ENCODE measurements at regions not wholly inside any gene's neighbourhood (a gene's known extent, or its start where the extent isn't known, plus 50 kb on each side); places are given as distances from the start of the nearest gene placed in this dataset.

DNA sequence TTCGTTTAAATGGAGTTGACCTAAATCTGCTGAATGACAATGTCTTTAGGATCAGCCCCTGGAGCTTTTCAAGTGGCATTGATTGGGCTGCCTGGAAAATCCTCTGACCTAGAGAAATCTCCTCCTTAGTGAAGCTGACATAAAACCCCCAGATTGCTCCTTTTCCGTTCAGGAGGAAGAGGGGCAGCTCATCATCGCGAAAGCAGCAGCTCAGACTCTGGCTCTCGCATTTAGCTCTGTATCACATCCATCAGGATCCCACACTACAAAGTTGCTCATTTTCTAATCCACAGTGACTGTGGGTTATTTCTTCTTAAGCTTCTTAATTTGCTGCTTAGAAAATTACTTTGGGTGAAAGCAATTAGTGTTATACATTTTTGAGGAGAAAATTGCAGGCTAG lies 373.7 kb downstream of the ENC1 start:
- BruUV-seq (replicated peaks), result no TSS peak
- H3K27ac ChIP-seq (ENCODE audit: low read length), result no peak overlapping the region
- H3K36me3 ChIP-seq (ENCODE audit: low read depth, low read length), result no peaks in the 10 kb centered on the region
- intact Hi-C loops (cut with micrococcal nuclease), result no loop called here
- no peaks in the 10 kb centered on the region for H3F3A ChIP-seq (ENCODE audit: low read length, unreplicated experiment)
- no peak overlapping the region for H3K4me2 ChIP-seq (ENCODE audit: low read length)
- ChIA-PET POLR2A (ENCODE audit: unreplicated experiment) (no interaction called here), CTCF (no interaction called here)
- no peak overlapping the region for H3K4me3 ChIP-seq (ENCODE audit: low read length)
- H4K20me1 ChIP-seq (ENCODE audit: low read length), result no peaks in the 10 kb centered on the region
- H3K9me3 ChIP-seq (ENCODE audit: low read length), result no peaks in the 10 kb centered on the region
- H3K79me2 ChIP-seq (ENCODE audit: low read length), result no peaks in the 10 kb centered on the region
- H3K9ac ChIP-seq (ENCODE audit: low read length), result no peak overlapping the region
- no peak for DNase-seq
- H3K4me1 ChIP-seq (ENCODE audit: insufficient read depth, low read length), result no peaks in the 10 kb centered on the region
- no peaks in the 10 kb centered on the region for H3K9me2 ChIP-seq (replicated peaks; ENCODE audit: low read length)
- no peak for ATAC-seq
- no peaks in the 10 kb centered on the region for H3K27me3 ChIP-seq (ENCODE audit: low read length)
- no peak overlapping the region for H2AFZ ChIP-seq (ENCODE audit: low read length)
- TF ChIP-seq EZH2phosphoT487 (IDR thresholded peaks at IDR 0.05; ENCODE audit: borderline replicate concordance, low read length) (no peak), EZH2 (IDR thresholded peaks at IDR 0.05; ENCODE audit: low read length, unreplicated experiment) (no peak)
- TF ChIP-seq, protein P1, sequence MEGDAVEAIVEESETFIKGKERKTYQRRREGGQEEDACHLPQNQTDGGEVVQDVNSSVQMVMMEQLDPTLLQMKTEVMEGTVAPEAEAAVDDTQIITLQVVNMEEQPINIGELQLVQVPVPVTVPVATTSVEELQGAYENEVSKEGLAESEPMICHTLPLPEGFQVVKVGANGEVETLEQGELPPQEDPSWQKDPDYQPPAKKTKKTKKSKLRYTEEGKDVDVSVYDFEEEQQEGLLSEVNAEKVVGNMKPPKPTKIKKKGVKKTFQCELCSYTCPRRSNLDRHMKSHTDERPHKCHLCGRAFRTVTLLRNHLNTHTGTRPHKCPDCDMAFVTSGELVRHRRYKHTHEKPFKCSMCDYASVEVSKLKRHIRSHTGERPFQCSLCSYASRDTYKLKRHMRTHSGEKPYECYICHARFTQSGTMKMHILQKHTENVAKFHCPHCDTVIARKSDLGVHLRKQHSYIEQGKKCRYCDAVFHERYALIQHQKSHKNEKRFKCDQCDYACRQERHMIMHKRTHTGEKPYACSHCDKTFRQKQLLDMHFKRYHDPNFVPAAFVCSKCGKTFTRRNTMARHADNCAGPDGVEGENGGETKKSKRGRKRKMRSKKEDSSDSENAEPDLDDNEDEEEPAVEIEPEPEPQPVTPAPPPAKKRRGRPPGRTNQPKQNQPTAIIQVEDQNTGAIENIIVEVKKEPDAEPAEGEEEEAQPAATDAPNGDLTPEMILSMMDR (conservative IDR thresholded peaks at IDR 0.05; ENCODE audit: low read depth, low read length), result no peak

DNA sequence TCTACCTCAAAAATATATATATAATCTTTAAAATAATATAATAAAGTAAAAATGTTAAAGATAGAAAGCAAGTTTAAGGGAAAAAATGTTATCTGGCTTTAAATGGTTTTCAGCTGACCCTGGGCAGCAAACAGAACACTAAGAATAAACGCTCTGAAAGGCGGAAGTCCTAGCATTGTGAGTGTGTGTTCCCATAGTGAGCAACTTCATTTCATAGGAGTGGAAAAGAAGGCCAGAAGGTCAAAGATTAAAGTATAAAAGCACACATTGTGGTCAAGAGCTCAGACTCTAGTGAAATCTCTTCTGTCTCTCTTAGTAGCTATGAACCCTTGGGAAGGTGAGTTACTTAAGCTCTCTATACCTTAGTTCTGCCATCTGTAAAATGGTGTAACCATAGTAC lies 374.4 kb downstream of the ENC1 start:
- H2AFZ ChIP-seq (ENCODE audit: low read length), result no peak overlapping the region
- H3K27ac ChIP-seq (ENCODE audit: low read length), result no peak overlapping the region
- no peaks in the 10 kb centered on the region for H3K9me2 ChIP-seq (replicated peaks; ENCODE audit: low read length)
- ATAC-seq, result no peak
- ChIA-PET POLR2A (ENCODE audit: unreplicated experiment) (no interaction called here), CTCF (no interaction called here)
- H3K4me1 ChIP-seq (ENCODE audit: insufficient read depth, low read length), result no peaks in the 10 kb centered on the region
- H3K9me3 ChIP-seq (ENCODE audit: low read length), result no peaks in the 10 kb centered on the region
- no peak overlapping the region for H3K9ac ChIP-seq (ENCODE audit: low read length)
- no peak overlapping the region for H3K4me2 ChIP-seq (ENCODE audit: low read length)
- intact Hi-C loops (cut with micrococcal nuclease), result no loop called here
- H3F3A ChIP-seq (ENCODE audit: low read length, unreplicated experiment), result no peaks in the 10 kb centered on the region
- no peak for DNase-seq
- no peaks in the 10 kb centered on the region for H3K27me3 ChIP-seq (ENCODE audit: low read length)
- no TSS peak for BruUV-seq (replicated peaks)
- TF ChIP-seq, protein P1 (conservative IDR thresholded peaks at IDR 0.05; ENCODE audit: low read depth, low read length), result no peak
- TF ChIP-seq EZH2phosphoT487 (IDR thresholded peaks at IDR 0.05; ENCODE audit: borderline replicate concordance, low read length), result no peak
- no peak for TF ChIP-seq EZH2 (IDR thresholded peaks at IDR 0.05; ENCODE audit: low read length, unreplicated experiment)
- H3K79me2 ChIP-seq (ENCODE audit: low read length), result no peaks in the 10 kb centered on the region
- H4K20me1 ChIP-seq (ENCODE audit: low read length), result no peaks in the 10 kb centered on the region
- no peaks in the 10 kb centered on the region for H3K36me3 ChIP-seq (ENCODE audit: low read depth, low read length)
- H3K4me3 ChIP-seq (ENCODE audit: low read length), result no peak overlapping the region

DNA sequence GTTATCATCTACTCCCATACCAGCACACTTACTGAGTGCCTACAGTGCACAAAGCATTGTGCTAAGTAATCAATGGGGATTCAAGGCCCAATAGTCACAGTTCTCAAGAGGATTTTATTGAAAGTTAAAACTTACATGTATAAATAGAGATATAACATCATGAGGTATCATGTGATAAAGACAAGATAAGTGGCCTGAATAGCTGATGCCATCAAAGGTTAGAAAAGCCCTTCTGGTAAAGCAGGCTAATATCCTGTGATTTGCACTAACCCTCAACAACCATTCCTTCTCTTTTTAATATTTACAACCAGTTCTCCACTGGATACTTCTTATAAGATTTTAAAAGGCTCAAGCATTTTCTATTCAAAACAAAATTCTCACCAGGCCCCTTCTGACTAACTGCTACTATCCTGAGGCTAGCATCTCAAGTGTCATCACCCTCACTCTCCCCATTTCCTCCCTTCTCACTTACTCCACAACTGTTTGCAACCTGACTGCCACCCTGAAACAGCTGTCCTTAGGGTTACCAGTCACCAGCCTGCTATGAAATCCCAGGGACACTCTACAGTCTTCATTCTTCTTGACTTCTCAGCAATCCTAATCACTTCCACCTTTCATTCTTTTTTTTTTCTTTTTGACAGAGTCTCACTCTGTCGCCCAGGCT lies 377.9 kb downstream of the ENC1 start:
- H3K9ac ChIP-seq (ENCODE audit: low read length), result no peak overlapping the region
- no peak overlapping the region for H3K27ac ChIP-seq (ENCODE audit: low read length)
- H3K9me3 ChIP-seq (ENCODE audit: low read length), result no peaks in the 10 kb centered on the region
- ATAC-seq (no peak), DNase-seq (no peak)
- ChIA-PET POLR2A (ENCODE audit: unreplicated experiment) (no interaction called here), CTCF (no interaction called here)
- H3K9me2 ChIP-seq (replicated peaks; ENCODE audit: low read length), result no peaks in the 10 kb centered on the region
- no peaks in the 10 kb centered on the region for H3K36me3 ChIP-seq (ENCODE audit: low read depth, low read length)
- H3K79me2 ChIP-seq (ENCODE audit: low read length), result no peaks in the 10 kb centered on the region
- intact Hi-C loops (cut with micrococcal nuclease), result no loop called here
- H4K20me1 ChIP-seq (ENCODE audit: low read length), result no peaks in the 10 kb centered on the region
- H3K4me2 ChIP-seq (ENCODE audit: low read length), result no peak overlapping the region
- H2AFZ ChIP-seq (ENCODE audit: low read length), result no peak overlapping the region
- H3K27me3 ChIP-seq (ENCODE audit: low read length), result no peaks in the 10 kb centered on the region
- BruUV-seq (replicated peaks), result no TSS peak
- H3K4me1 ChIP-seq (ENCODE audit: insufficient read depth, low read length), result peaks cover 6% of the 10 kb centered on the region
- TF ChIP-seq, protein P1 (conservative IDR thresholded peaks at IDR 0.05; ENCODE audit: low read depth, low read length), result no peak
- TF ChIP-seq EZH2phosphoT487 (IDR thresholded peaks at IDR 0.05; ENCODE audit: borderline replicate concordance, low read length) (no peak), EZH2 (IDR thresholded peaks at IDR 0.05; ENCODE audit: low read length, unreplicated experiment) (no peak)
- H3K4me3 ChIP-seq (ENCODE audit: low read length), result no peak overlapping the region
- no peaks in the 10 kb centered on the region for H3F3A ChIP-seq (ENCODE audit: low read length, unreplicated experiment)
